Lower leg skin (tissue), 3 donors: ENCODE measurements at regions not wholly inside any gene's neighbourhood (a gene's known extent, or its start where the extent isn't known, plus 50 kb on each side); places are given as distances from the start of the nearest gene placed in this dataset.

Source experiments
- POLR2A ChIP-seq, 2 donors: fragments of 450-650 bp; IDR thresholded peaks; one replicate each; pipeline ENCODE4 v1.6.1; 2016 to 2017; ENCODE audit warnings: antibody characterized with exemption in 2 of 2, mild to moderate bottlenecking in 1 of 2, moderate library complexity in 1 of 2
- TF ChIP-seq, protein P1 (sequence below), 3 donors: fragments of 450-650 bp; IDR thresholded peaks; one replicate each; pipeline ENCODE4 v1.5.1; 2016; ENCODE audit warnings: antibody characterized with exemption in 3 of 3, mild to moderate bottlenecking in 3 of 3, moderate library complexity in 2 of 3

DNA sequence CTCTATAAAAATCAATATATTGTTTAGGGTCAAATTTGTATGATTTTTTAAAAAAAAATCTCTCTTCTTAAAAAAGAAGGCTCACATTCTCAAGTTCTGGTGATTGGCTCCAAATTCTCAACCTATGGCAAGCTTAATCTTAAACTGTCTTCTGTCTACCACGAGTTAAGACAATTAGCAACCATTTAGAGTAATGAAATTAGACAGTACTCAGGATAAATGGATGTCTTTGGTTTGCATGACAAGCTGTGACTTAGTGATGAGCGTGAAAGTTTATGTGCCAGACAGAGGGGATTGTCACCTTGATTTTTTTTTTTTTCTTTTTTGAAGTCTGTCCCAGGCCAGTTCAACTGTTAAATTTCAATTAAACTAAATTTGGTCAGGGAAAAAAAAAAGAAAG, 1632.3 kb downstream of the MAT2B start:
- no peak for TF ChIP-seq POLR2A (IDR thresholded peaks at IDR 0.05)
- TF ChIP-seq, protein P1, sequence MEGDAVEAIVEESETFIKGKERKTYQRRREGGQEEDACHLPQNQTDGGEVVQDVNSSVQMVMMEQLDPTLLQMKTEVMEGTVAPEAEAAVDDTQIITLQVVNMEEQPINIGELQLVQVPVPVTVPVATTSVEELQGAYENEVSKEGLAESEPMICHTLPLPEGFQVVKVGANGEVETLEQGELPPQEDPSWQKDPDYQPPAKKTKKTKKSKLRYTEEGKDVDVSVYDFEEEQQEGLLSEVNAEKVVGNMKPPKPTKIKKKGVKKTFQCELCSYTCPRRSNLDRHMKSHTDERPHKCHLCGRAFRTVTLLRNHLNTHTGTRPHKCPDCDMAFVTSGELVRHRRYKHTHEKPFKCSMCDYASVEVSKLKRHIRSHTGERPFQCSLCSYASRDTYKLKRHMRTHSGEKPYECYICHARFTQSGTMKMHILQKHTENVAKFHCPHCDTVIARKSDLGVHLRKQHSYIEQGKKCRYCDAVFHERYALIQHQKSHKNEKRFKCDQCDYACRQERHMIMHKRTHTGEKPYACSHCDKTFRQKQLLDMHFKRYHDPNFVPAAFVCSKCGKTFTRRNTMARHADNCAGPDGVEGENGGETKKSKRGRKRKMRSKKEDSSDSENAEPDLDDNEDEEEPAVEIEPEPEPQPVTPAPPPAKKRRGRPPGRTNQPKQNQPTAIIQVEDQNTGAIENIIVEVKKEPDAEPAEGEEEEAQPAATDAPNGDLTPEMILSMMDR (IDR thresholded peaks at IDR 0.05) = no peak
